ENCODE measurements at regions not wholly inside any gene's neighbourhood (a gene's known extent, or its start where the extent isn't known, plus 50 kb on each side); places are given as distances from the start of the nearest gene placed in this dataset.

- TF ChIP-seq REST (IDR thresholded peaks at IDR 0.05; ENCODE audit: insufficient read depth in 1 of 2, low read depth in 2 of 2, low read length in 1 of 2) (no peak), CTCF (IDR thresholded peaks at IDR 0.05) (no peak), POLR2AphosphoS5 (IDR thresholded peaks at IDR 0.05; ENCODE audit: low read depth, low read length) (no peak)
These were observed 227.8 kb upstream of the JUN start for GRCh38 chr1:59011663-59012062.
